HUES48 (cell line): ENCODE measurements at regions not wholly inside any gene's neighbourhood (a gene's known extent, or its start where the extent isn't known, plus 50 kb on each side); places are given as distances from the start of the nearest gene placed in this dataset.

ENCODE experiments used
- H3K27ac ChIP-seq: one replicate; pipeline ENCODE4 v1.7.0; 2013; ENCODE audit warnings: low read depth, low read length, inconsistent platforms
- H3K27me3 ChIP-seq: 2 replicates; pipeline ENCODE4 v1.6.1; 2013; ENCODE audit warnings: mild to moderate bottlenecking, low read length; ENCODE audit not compliant: control insufficient read depth, insufficient read depth
- H3K36me3 ChIP-seq: 2 replicates; pipeline ENCODE4 v1.6.1; 2013; ENCODE audit warnings: low read length; ENCODE audit not compliant: control insufficient read depth, insufficient read depth
- H3K4me1 ChIP-seq: 2 replicates; pipeline ENCODE4 v1.6.1; 2013; ENCODE audit warnings: mild to moderate bottlenecking, low read length; ENCODE audit not compliant: control insufficient read depth, insufficient read depth
- H3K4me3 ChIP-seq: 2 replicates; pipeline ENCODE4 v1.5.1; 2013; ENCODE audit warnings: mild to moderate bottlenecking, low read depth, low read length
- H3K9ac ChIP-seq: 2 replicates; pipeline ENCODE4 v1.6.1; 2013; ENCODE audit warnings: mild to moderate bottlenecking, low read depth, low read length, moderate library complexity
- H3K9me3 ChIP-seq: 2 replicates; pipeline ENCODE4 v1.6.1; 2013; ENCODE audit warnings: low read length; ENCODE audit not compliant: control insufficient read depth, insufficient read depth

DNA sequence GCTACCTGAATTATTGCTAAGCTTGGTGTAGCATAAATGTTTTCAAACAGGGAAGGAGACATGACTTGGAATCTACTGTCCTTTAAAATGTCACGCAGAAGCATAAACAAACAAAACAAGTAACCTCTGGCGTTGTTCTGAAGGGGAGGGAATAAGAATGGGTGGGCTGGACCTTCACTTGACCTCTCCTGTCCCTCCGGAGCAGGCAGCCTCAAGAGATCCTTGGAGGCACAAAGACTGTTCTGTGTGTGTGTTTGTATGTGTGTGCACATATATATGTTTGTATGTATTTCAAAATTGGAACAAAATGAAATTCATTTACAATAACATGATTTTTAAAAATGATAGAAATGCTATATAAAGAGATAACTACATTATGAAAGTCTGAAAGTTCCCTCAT lies 91.3 kb upstream of the DCLK2 start:
- H3K4me3 ChIP-seq, result no peak overlapping the region
- no peaks in the 10 kb centered on the region for H3K9me3 ChIP-seq

DNA sequence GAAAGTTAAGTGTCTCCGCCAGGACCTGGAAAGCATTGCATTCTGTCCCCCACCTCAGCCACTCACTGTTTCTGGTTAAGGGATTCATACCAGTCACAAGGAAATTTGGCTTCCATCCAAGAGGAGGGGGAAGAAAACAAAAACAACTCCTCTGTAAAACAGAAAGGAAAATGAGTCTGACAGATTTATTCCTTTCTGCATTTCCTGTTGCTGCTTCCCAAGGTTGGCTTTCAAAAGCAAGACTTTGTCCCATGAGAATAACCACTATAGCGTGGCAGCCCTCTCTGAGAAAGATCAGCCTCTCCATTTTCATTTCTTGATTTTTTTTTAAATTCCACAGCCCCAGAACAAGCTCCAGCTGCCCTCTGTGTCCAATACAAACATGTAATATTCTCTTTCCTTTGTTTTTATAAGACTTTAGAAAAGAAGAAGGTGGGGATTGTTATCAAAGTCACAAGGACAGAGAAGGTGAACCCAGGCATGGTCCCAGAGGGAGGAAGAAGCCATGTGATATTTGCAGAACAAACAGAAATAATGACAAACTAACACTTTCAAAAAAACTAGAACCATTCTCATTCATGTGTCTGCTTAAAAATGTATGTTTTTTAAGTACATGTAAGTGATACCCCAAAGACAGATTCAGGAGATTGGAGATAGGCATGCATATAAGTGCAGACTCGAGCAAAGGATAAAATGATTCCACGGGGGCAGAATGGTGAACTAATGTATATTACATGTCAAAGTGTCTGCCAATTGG lies 90.7 kb upstream of the DCLK2 start:
- Histone ChIP-seq H3K27ac (no peak overlapping the region), H3K9me3 (no peaks in the 10 kb centered on the region), H3K4me1 (peaks cover 10% of the 10 kb centered on the region; the same call in 1 of the 2 replicates), H3K36me3 (no peaks in the 10 kb centered on the region), H3K9ac (no peak overlapping the region), H3K4me3 (no peak overlapping the region), H3K27me3 (no peaks in the 10 kb centered on the region)

More for the DNA sequence above, 91.3 kb upstream of the DCLK2 start:
- H3K9ac ChIP-seq, result no peak overlapping the region
- no peaks in the 10 kb centered on the region for H3K36me3 ChIP-seq
- no peak overlapping the region for H3K27ac ChIP-seq
- H3K27me3 ChIP-seq, result no peaks in the 10 kb centered on the region
- peaks cover 10% of the 10 kb centered on the region; the same call in 1 of the 2 replicates for H3K4me1 ChIP-seq

DNA sequence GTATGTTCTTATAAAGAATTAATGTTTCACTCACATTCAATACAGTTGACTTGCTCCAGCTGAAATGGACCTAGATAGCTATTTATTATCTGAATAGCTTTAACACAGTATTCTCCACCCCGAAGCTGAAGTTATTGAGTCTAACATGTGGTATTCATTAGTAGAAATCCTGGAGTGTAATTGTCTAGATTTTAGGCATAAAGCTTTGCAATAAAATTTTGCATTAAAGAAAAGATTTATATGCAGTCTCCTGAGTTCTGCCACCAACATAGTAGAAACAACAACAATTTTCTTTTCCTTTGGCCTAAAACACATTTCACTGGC lies 90.2 kb upstream of the DCLK2 start:
- Histone ChIP-seq H3K9ac (no peak overlapping the region), H3K9me3 (no peaks in the 10 kb centered on the region), H3K4me1 (peaks cover 10% of the 10 kb centered on the region; the same call in 1 of the 2 replicates), H3K27me3 (no peaks in the 10 kb centered on the region), H3K4me3 (no peak overlapping the region), H3K36me3 (no peaks in the 10 kb centered on the region), H3K27ac (no peak overlapping the region)

DNA sequence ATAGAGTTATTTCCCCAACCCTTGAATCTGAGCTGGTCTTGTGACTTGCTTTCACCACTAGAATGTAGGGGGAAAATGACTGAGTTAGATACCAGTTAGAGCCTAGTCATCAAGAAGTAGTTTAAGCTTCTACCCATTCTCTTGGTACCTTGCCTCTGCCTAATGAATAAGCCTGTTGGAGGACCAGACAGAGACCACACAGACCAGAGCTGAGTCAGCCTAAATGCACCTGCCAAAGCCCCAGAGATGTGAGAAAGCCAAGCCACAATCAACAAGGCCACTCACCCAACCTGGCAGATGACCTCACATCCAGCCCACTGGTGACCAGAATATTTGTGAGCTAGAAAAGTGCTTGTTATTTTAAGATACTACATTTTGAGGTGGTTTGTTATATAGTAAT lies 85.2 kb upstream of the DCLK2 start:
- no peaks in the 10 kb centered on the region for H3K9me3 ChIP-seq
- H3K4me1 ChIP-seq, result no peaks in the 10 kb centered on the region; the same call in 1 of the 2 replicates
- H3K4me3 ChIP-seq, result no peak overlapping the region
- H3K27me3 ChIP-seq, result no peaks in the 10 kb centered on the region
- H3K27ac ChIP-seq, result no peak overlapping the region
- no peak overlapping the region for H3K9ac ChIP-seq
- no peaks in the 10 kb centered on the region for H3K36me3 ChIP-seq

DNA sequence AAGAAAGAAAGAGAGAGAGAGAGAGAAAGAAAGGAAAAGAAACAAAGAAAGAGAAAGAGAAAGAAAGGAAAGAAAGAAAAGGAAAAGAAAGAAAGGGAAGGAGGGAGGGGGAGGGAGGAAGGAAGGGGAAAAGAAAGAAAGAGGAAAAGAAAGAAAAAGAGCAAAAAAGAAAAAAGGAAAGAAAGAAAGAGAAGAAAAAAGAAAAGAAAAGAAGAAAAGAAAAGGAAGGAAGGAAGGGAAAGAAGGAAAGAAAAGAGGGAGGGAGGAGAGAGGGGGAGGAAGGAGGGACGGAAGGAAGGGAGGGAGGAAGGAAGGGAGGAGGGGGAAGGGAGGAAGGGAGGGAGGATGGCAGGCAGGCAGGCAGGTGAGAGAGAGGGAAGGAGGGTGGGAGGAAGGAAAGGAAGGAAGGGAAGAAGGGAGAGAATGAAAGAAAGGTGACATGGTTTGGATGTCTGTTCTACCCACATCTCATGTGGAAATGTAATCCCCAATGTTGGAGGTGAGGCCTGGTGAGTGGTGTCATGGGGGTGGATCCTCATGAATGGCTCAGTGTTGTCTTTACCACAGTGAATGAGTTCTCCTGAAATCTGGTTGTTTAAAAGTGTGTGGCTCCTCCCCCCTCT lies 83.0 kb upstream of the DCLK2 start:
- no peak overlapping the region for H3K9ac ChIP-seq
- no peak overlapping the region for H3K27ac ChIP-seq
- H3K36me3 ChIP-seq, result no peaks in the 10 kb centered on the region
- H3K9me3 ChIP-seq, result no peaks in the 10 kb centered on the region
- H3K27me3 ChIP-seq, result no peaks in the 10 kb centered on the region
- no peaks in the 10 kb centered on the region; the same call in 1 of the 2 replicates for H3K4me1 ChIP-seq
- H3K4me3 ChIP-seq, result no peak overlapping the region

DNA sequence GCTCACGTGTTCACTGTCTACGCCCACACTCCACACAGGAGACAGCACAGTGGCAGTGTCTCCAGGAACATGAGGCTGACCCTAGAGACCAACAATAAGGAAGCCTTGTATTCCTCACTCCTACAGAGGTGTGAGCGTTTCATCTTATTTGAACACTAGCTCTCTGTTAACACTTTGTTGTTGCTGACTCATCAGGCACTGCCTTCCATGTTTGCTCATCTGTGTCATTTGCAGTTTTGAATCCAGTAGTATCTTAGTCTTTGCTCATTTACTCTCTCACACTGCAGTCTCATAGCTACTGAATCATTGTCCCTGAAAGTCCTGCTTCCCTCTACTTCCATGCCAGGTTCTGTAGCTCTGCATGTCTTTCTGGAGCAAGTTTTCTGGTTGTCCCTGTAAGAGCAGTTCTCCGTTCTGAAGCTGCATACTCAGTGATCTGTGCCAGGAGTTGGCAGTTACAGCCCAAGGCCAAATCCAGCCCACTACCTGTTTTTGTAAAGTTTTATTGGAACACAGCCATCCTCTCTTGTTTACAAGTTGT lies 80.3 kb upstream of the DCLK2 start:
- Histone ChIP-seq H3K4me1 (no peaks in the 10 kb centered on the region; the same call in 1 of the 2 replicates), H3K9ac (no peak overlapping the region), H3K4me3 (no peak overlapping the region), H3K9me3 (no peaks in the 10 kb centered on the region), H3K27ac (peak overlapping the region; percentile 61), H3K27me3 (no peaks in the 10 kb centered on the region), H3K36me3 (no peaks in the 10 kb centered on the region)

DNA sequence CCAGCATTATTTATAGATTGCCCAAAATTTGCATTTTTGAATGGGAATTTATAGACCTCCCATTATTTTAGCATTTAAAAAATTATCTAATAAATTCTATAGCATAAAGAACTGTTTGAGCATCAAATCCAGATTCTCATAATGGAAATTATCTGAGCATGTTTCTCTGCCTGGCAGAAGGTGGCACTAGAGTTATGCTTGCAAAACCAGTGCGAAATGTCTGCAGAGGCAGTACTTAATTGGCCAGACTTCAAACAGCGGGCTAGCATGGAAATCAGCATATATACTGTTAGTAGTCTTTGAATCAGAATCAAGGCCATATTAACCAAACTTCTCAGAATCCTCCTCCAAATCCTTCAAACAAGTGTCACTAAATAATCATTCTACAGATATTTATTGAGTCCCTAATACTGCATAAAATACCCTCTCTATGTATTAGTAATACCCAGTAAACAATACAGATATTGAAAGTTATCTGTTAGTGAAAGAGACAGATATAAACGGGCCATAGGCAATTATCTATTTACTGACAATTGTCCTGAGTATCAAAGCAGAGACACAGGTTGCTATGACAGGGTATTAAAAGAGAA lies 78.7 kb upstream of the DCLK2 start:
- Histone ChIP-seq H3K4me1 (peaks cover 12% of the 10 kb centered on the region), H3K9me3 (no peaks in the 10 kb centered on the region), H3K4me3 (no peak overlapping the region), H3K27ac (no peak overlapping the region), H3K36me3 (no peaks in the 10 kb centered on the region), H3K9ac (no peak overlapping the region), H3K27me3 (no peaks in the 10 kb centered on the region)

DNA sequence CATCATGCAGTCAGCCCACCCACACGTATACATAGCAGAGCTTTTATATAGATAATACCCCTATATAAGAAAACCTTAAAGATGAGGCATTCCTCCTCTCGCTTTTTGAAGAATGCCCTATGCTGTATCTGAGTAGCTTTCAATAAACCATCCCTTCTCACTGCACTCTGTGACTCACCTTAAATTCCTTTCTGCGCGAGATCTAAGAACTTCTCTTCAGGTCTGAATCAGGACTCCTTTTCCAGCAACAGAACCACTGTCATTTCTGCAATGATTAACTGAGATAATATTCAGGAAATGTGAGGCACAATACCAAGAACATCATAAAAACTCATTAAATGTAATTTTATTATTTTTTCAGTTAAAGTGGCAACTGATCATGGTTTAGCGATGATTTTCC lies 76.4 kb upstream of the DCLK2 start:
- Histone ChIP-seq H3K27me3 (no peaks in the 10 kb centered on the region), H3K4me1 (peaks cover 31% of the 10 kb centered on the region), H3K9ac (no peak overlapping the region), H3K27ac (no peak overlapping the region), H3K36me3 (no peaks in the 10 kb centered on the region), H3K9me3 (no peaks in the 10 kb centered on the region), H3K4me3 (no peak overlapping the region)

DNA sequence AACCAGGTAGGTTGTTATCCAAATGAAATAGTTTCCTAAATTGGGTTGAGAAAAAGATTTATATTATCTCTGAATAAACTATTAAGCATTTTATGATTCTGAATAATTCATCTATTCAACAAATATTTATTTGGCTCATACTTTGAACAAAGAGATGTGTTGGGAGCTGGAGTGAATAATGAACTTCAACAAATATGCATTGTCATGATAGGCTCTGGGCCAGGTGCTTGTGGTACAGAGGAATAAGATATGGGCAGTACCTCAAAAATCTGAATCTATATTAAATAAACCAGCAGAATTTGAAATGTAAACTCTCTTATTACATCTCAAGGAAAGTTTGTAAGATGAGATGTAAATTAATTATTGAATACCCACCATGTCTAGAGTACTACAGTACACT lies 75.7 kb upstream of the DCLK2 start:
- H3K27me3 ChIP-seq, result no peaks in the 10 kb centered on the region
- H3K27ac ChIP-seq, result no peak overlapping the region
- peaks cover 31% of the 10 kb centered on the region for H3K4me1 ChIP-seq
- no peak overlapping the region for H3K4me3 ChIP-seq
- no peaks in the 10 kb centered on the region for H3K36me3 ChIP-seq
- H3K9me3 ChIP-seq, result no peaks in the 10 kb centered on the region
- H3K9ac ChIP-seq, result no peak overlapping the region

DNA sequence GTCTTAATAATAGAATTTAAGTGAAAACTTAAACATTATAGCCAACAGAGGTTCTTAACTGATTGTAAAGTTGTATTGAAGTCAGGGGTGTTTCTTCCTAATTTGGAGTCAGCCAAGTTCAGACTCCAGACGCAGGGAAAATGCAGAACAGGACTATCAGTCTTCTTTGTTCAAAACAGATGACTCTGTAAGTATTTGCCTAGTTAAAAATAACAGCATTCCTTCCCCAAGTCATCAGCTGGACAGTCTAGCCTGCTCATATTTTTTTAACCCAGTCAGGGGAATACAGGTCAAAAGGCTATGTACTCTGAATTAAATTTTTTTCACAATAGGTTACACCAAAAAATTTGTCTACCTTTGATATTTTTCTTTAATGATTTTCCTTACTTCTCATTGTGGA lies 73.8 kb upstream of the DCLK2 start:
- Histone ChIP-seq H3K27ac (no peak overlapping the region), H3K9me3 (no peaks in the 10 kb centered on the region), H3K9ac (no peak overlapping the region), H3K4me3 (no peak overlapping the region), H3K4me1 (peaks cover 31% of the 10 kb centered on the region), H3K27me3 (no peaks in the 10 kb centered on the region), H3K36me3 (no peaks in the 10 kb centered on the region)

DNA sequence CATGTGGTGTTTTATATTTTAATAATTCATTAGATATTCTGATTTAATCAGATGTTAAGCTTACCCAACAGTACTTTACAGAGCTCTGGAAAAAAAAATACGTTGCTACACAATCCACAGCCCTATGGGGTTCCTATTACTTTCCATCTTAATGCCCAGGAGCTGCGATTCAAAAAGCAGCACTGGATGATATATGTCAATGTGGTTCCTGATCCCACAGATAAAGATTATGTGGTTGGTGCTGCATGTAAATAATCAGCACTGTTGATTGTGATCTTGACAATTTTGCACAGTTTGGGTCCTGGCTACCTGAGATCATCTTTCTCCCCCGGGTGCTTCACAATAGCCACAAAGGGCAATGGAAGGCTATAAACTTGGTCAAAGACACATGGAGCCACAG lies 72.7 kb upstream of the DCLK2 start:
- H3K4me1 ChIP-seq, result peaks cover 31% of the 10 kb centered on the region
- no peaks in the 10 kb centered on the region for H3K9me3 ChIP-seq
- H3K4me3 ChIP-seq, result no peak overlapping the region
- H3K9ac ChIP-seq, result no peak overlapping the region
- H3K36me3 ChIP-seq, result no peaks in the 10 kb centered on the region
- H3K27me3 ChIP-seq, result no peaks in the 10 kb centered on the region
- H3K27ac ChIP-seq, result no peak overlapping the region
